ENCODE measurements at regions not wholly inside any gene's neighbourhood (a gene's known extent, or its start where the extent isn't known, plus 50 kb on each side); places are given as distances from the start of the nearest gene placed in this dataset.

DNA sequence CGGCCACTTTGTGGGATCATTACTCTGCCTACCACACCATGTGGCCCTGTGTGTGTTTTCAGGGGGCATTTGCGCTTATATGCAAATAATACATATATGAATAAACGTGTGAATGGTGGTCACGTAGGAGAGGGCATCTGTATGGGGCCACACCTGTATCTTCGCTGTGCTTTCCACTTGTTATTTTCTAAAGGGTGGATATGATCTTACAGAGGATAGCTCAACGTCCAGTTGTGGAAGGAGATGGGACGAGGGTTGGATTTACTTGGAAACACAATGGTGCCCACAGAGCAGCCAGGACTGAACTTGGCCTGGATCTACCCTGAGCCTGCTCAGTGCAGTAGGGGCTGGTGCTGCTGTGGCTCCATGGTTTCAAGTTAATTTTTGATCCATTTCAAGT, 93.3 kb downstream of the YTHDF1 start:
- Histone ChIP-seq H3K4me2 (no peak overlapping the region), H3K4me3 (no peak overlapping the region), H3K9ac (no peak overlapping the region), H3K27me3 (no peaks in the 10 kb centered on the region), H4K20me1 (no peaks in the 10 kb centered on the region), H3K4me1 (peaks cover 21% of the 10 kb centered on the region), H3K9me3 (0 out of 2 replicates have a peak, but pooled peaks cover 8% of the 10 kb centered on the region), H3K27ac (no peak overlapping the region), H3K36me3 (no peaks in the 10 kb centered on the region)
- TF ChIP-seq Cebpa-rat (IDR thresholded peaks at IDR 0.05): no peak

DNA sequence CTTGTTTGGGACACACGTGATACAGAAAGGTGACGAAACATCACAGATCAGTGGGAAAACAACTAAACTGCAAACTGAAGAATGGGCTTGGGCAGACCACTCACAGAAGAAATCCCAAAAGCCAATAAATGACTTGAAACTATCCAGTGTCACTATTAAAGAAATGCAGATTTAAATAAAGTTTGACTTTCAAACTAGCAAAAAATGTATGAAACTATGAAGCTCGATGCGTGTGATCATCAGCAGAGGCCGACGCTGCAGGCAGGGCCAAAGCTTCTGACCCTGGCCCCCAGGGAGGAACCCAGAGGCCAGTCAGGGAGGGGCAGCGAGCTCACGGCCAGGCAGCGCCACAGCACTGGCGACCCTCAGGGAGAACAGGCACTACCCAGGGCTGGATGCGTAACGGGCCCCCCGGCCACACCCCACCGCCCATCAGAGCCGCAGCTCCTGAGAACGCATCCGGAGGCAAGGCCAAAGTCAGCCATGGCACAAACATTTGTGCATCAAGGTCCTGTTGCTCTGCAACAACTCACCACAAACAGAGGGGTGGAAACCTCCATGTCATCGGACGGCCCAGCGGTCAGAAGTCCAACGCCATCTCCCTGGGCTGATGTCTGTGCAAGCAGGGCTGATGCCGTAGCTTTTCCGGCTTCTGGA, 94.1 kb downstream of the YTHDF1 start:
- Histone ChIP-seq H3K27ac (no peak overlapping the region), H3K4me1 (peaks cover 21% of the 10 kb centered on the region), H3K9me3 (0 out of 2 replicates have a peak, but pooled peaks cover 8% of the 10 kb centered on the region), H4K20me1 (no peaks in the 10 kb centered on the region), H3K36me3 (no peaks in the 10 kb centered on the region), H3K27me3 (no peaks in the 10 kb centered on the region), H3K4me2 (no peak overlapping the region), H3K4me3 (no peak overlapping the region), H3K9ac (no peak overlapping the region)
- no peak for TF ChIP-seq Cebpa-rat (IDR thresholded peaks at IDR 0.05)

DNA sequence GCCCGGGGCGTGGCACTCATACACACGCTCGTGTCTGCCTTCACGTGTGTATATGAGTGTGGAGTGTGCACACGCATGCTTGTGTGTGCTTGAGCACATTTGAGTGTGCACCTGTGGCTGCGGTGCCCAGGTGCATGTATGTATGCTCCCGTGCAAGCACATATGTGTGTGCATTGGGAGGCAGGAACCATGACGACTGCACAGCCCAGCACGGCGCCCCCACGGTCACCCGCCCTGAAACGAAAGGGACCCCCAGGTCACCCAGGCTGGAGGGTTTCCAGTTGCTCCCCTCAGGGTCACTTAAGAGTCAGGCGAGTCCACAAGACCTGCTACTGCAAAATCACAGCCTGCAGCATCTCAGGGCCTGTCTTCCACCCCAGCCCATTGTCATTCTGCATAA, 94.7 kb downstream of the YTHDF1 start:
- Histone ChIP-seq H3K36me3 (no peaks in the 10 kb centered on the region), H4K20me1 (no peaks in the 10 kb centered on the region), H3K4me2 (no peak overlapping the region), H3K4me1 (peaks cover 19% of the 10 kb centered on the region), H3K9ac (no peak overlapping the region), H3K4me3 (no peak overlapping the region), H3K27me3 (no peaks in the 10 kb centered on the region), H3K27ac (no peak overlapping the region), H3K9me3 (0 out of 2 replicates have a peak, but pooled peaks cover 8% of the 10 kb centered on the region)
- no peak for TF ChIP-seq Cebpa-rat (IDR thresholded peaks at IDR 0.05)

DNA sequence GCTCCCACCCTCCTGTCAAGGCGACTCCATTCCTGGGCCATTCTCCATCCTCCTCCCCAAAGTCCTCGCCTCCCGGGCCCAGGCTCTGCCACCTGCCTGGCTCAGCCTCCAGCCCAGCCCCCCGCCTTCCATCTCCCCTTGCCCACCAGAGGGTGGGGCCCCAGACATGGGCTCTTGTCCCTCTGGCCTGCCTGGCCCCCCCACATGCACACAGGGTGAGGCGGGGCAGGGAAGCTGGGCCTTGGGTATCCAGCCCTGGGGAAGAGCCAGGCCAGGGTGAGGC, 95.2 kb downstream of the YTHDF1 start:
- Histone ChIP-seq H3K27me3 (no peaks in the 10 kb centered on the region), H3K9me3 (0 out of 2 replicates have a peak, but pooled peaks cover 8% of the 10 kb centered on the region), H4K20me1 (peaks cover under 1% of the 10 kb centered on the region; the same call in 1 of the 2 replicates), H3K36me3 (no peaks in the 10 kb centered on the region), H3K4me1 (peaks cover 15% of the 10 kb centered on the region), H3K9ac (no peak overlapping the region), H3K27ac (no peak overlapping the region), H3K4me3 (no peak overlapping the region), H3K4me2 (no peak overlapping the region)
- TF ChIP-seq Cebpa-rat (IDR thresholded peaks at IDR 0.05): no peak

DNA sequence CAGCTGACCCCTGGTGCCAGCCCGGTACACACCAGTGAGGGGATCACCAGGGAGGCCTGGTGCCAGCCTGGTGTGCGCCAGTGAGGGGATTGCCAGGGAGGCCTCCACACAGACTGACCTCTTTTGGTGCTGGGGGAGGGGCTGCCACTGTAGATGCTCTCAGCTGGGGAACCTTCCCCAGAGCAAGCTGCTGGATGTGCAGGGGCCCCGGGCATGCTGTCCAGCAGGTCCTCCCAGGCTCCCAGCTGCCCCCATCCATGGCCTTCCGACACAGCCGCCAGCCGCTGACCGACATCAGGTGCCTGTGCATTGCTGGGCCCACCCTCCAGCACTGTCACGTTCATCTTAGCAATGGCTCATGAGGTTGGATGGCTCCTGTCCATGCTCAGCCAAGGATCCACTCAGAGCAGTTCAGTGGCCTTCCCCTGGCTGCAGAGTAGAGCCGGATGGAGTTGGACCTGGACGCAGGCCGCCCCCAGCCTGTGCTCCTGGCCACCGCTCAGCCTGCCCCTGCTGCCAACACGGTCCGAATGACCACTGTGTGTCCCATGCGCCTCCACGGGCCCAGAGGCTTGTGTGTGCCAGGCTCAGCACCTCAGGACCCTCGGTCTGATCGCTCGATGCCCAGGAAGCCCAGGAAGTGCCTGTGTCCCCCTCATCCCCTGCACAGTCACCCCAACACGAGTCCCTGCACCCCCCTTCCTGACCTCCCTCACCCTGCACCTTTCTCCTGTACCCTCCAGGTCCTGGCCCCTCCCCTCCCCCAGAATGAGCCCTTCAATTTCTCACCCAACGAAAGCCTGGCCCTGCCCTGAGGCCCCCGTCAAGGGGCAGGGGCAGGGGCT, 95.7 kb downstream of the YTHDF1 start:
- H3K9ac ChIP-seq: no peak overlapping the region
- TF ChIP-seq Cebpa-rat (IDR thresholded peaks at IDR 0.05): no peak
- peaks cover 5% of the 10 kb centered on the region; the same call in 1 of the 2 replicates for H4K20me1 ChIP-seq
- no peaks in the 10 kb centered on the region for H3K36me3 ChIP-seq
- H3K27me3 ChIP-seq: no peaks in the 10 kb centered on the region
- no peak overlapping the region for H3K27ac ChIP-seq
- 0 out of 2 replicates have a peak, but pooled peaks cover 8% of the 10 kb centered on the region for H3K9me3 ChIP-seq
- H3K4me2 ChIP-seq: no peak overlapping the region
- H3K4me1 ChIP-seq: peaks cover 9% of the 10 kb centered on the region
- H3K4me3 ChIP-seq: no peak overlapping the region

DNA sequence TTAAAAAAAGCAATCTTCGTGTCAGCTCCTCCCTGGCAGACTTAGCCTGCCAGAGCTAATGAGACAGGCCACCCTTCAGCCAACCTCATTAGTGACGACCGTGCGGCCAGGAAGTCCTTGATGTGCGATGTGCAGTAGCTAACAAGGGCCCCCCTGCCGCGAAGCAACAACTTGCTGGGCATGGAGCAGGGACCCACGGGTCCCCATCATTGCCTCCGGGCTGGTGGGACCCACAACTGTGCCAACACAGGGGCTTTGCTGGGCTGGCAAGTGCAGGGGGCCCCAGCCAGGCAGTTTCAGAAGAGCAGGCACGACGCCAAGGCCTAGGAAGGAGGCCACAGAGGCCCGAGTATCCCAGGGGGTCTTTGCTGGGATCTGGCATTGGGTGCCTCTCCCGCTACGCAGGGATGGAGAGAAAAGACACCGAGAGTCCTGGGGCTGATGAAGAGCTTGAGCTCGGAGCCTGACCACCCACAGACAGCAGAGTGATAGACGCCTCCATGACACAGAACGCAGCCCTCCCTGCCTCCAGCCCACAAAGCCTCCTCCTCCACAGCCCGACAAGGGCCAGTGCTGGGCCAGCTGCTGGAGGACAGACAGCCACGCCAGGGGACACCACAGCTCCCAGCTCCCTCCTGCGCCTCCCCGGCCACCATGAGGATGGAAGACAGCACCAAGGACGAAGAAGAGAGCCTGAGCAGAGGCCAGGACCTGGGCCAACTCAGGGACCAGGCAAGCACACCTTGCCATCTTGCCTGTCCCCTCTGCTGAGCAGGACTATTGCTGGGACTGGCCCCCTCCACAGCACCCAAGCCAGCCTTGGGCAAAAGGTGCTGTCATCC, 96.6 kb downstream of the YTHDF1 start:
- TF ChIP-seq Cebpa-rat (IDR thresholded peaks at IDR 0.05): no peak

DNA sequence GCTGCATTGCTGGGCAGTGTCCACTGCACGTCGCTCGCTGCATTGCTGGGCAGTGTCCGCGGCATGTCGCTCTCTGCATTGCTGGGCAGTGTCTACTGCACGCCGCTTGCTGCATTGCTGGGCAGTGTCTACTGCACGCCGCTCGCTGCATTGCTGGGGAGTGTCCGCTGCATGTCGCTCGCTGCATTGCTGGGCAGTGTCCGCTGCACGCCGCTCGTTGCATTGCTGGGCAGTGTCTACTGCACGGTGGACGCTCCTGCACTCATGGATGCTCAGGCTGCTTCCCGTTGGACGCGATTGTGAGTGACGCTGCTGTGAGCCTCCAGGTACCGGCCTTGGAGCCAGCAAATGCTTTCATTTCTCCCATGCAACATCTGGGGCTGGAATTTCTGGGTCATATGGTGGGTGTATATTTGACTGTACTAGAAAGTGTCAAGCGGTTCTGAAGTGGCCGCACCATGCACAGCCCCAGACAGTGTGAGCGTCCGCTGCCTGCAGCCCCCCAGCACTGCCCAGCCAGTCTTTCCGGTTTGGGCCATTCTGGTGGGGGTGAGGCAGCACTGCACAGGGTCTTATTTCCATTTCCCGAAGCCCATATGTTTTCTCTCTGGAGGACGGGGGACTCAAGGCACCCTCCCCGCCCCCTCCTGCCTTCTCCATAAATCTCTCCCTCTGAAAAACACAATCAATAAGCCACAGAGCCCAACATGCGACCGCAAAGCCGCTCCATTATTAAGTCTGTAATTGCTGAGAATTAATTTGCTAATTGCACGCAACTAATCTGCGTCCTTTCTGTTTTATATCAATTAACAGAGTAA, 97.4 kb downstream of the YTHDF1 start:
- peaks cover 5% of the 10 kb centered on the region; the same call in 1 of the 2 replicates for H4K20me1 ChIP-seq
- 0 out of 2 replicates have a peak, but pooled peaks cover 8% of the 10 kb centered on the region for H3K9me3 ChIP-seq
- H3K27ac ChIP-seq: no peak overlapping the region
- H3K36me3 ChIP-seq: no peaks in the 10 kb centered on the region
- peaks cover 5% of the 10 kb centered on the region; the same call in 1 of the 2 replicates for H3K4me1 ChIP-seq
- no peak overlapping the region for H3K4me3 ChIP-seq
- TF ChIP-seq Cebpa-rat (IDR thresholded peaks at IDR 0.05): no peak
- no peak overlapping the region for H3K4me2 ChIP-seq
- H3K9ac ChIP-seq: no peak overlapping the region
- H3K27me3 ChIP-seq: no peaks in the 10 kb centered on the region

More for the DNA sequence above, 96.6 kb downstream of the YTHDF1 start:
- Histone ChIP-seq H3K4me2 (no peak overlapping the region), H3K9me3 (0 out of 2 replicates have a peak, but pooled peaks cover 8% of the 10 kb centered on the region), H3K36me3 (no peaks in the 10 kb centered on the region), H3K27me3 (no peaks in the 10 kb centered on the region), H3K4me3 (no peak overlapping the region), H3K27ac (no peak overlapping the region), H3K4me1 (peaks cover 5% of the 10 kb centered on the region; the same call in 1 of the 2 replicates), H3K9ac (no peak overlapping the region), H4K20me1 (peaks cover 5% of the 10 kb centered on the region; the same call in 1 of the 2 replicates)

DNA sequence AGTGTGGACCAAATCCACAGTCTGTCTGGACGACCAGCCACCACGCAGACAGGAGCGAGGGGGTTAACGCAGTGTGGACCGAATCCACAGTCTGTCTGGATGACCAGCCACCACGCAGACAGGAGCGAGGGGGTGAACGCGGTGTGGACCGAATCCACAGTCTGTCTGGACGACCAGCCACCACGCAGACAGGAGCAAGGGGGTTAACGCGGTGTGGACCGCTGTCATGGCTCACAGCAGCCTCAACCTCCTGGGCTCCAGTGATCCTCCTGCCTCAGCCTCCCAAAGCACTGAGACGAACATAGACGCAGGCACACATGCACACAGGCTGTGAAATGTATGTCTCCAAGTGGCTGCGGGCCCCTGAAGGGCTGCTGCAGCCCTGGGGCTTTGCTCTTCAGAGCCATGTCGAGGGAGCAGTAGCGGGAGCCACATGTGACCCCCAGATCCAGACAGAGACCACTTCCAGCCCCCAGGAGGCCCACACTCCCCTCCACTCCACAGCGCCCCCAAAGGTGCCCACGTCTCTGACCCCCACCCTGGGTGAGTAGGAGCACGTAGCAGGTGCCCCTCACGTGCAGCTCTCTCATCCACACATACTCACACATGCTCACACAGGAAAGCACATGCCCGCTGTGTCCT, 98.1 kb downstream of the YTHDF1 start:
- H3K36me3 ChIP-seq: no peaks in the 10 kb centered on the region
- H3K4me1 ChIP-seq: peaks cover 5% of the 10 kb centered on the region; the same call in 1 of the 2 replicates
- H3K27ac ChIP-seq: no peak overlapping the region
- peaks cover 6% of the 10 kb centered on the region; the same call in 1 of the 2 replicates for H3K9me3 ChIP-seq
- H4K20me1 ChIP-seq: peaks cover 5% of the 10 kb centered on the region; the same call in 1 of the 2 replicates
- H3K4me3 ChIP-seq: no peak overlapping the region
- H3K9ac ChIP-seq: no peak overlapping the region
- no peaks in the 10 kb centered on the region for H3K27me3 ChIP-seq
- H3K4me2 ChIP-seq: no peak overlapping the region
- no peak for TF ChIP-seq Cebpa-rat (IDR thresholded peaks at IDR 0.05)
